ENCODE measurements at regions not wholly inside any gene's neighbourhood (a gene's known extent, or its start where the extent isn't known, plus 50 kb on each side); places are given as distances from the start of the nearest gene placed in this dataset.

DNA sequence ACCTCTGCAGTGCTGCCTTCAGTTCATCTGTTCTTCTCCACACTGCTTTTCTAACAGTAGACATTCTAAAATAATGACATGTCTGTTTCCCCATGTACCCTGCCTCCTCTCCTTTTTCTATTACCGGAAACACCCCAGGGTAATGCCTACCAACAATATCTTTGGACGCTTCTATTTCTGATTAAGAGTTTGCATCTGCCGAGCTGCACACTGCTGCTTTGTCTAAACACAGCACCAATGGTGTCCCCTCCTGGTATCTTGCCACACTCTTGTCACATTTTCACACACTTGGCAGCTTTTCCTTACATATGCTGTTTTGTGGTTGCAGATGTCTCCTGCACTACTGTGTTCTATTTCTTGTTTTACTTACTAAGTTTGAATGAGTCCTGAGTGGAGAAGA lies 288.8 kb downstream of the GRIA2 start:
- no peak for DNase-seq (ENCODE audit: low read depth)

DNA sequence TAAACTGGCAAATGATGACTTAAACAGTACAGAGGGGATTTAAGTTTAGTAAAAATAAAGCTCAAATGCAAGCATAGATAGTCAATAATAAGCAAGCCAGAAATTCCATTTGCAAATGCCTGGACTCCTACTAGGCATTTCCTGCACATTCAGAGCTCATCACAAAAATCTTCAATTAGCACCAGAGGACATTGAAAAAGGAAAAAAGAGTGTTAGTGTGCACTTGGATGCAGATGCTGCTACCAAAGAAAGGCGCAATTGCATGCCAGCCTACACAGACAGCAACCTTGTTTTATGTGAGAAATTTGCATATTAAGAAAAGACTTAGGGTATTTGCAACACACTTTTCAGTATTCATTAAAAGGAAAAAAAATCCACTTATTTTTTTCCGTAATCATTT lies 282.1 kb downstream of the GRIA2 start:
- no peak for DNase-seq (ENCODE audit: low read depth)

GRCh38 chr4:157459785-157460184 lies 239.3 kb downstream of the GRIA2 start:
- DNase-seq (ENCODE audit: low read depth) = no peak

- DNase-seq (ENCODE audit: low read depth) = no peak
Observed at GRCh38 chr4:157447195-157447594, 226.7 kb downstream of the GRIA2 start.

DNA sequence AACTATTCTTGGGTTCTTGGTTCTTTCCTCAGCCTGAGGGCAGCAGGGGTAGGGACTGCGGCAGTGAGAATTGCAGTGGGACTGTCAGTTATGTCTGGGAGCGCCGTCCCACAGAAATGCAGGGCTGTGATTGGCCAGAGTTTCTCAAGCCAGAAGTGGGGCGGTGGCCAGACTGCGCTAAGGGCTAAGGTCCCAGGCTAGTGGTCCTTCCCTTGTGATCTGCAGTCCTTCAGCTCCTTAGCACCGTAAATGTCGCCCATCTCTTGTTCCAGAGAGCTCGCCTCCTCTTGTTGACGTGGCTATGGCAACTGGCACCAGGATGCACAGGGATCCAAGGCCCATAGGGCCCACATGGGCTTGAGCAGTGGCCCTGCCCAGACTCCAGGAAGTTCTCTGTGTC lies 223.5 kb downstream of the GRIA2 start:
- no peak for DNase-seq (ENCODE audit: low read depth)

DNA sequence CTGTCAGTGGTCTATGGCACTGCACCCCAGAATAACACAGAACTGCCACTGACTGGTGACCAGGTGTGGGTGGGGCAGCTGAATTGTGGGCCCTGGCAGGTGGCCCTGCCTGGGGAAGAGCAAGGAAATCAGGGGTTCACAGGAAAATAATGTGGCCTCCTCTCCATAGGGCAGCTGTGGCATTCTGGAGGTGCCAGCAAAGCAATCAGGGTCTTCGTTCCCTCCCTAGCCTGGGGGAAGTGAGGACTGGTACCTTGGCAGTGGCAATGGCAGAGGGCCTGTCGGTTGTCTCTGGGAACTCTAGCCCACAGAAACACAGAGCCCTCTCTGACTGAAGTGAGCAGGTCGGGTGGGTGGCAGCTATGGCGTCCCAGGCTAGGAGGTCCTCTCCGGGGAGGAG lies 223.0 kb downstream of the GRIA2 start:
- DNase-seq (ENCODE audit: low read depth) = no peak

- no peak for DNase-seq (ENCODE audit: low read depth)
Observed at GRCh38 chr4:157425897-157426296, 205.4 kb downstream of the GRIA2 start.

- no peak for DNase-seq (ENCODE audit: low read depth)
Observed at GRCh38 chr4:157423526-157424020, 203.0 kb downstream of the GRIA2 start.

DNA sequence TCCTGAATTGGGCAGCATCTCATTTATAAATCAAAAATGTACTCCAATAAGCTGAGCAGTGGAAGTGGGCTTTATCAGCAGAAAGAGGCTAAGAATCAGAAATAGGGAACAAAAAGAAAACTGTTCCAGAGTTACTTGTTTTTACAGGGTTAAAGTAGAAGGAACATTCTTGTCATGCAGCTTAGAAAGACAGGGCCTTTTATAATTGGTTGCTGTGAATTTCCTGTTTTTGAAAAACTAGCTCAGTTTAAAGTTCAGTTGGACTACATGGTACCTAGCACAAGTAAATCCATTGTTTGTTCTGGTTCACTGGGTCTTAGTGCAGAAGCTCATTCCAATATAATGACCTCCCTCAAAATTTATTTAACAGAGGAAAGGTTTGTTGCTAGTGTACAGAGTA lies 200.8 kb downstream of the GRIA2 start:
- no peak for DNase-seq (ENCODE audit: low read depth)
